Keratinocyte (primary cell): ENCODE measurements at regions not wholly inside any gene's neighbourhood (a gene's known extent, or its start where the extent isn't known, plus 50 kb on each side); places are given as distances from the start of the nearest gene placed in this dataset.

Source experiments
- DNase-seq: peaks from one replicate; pipeline ENCODE4 v3.0.0-alpha.2; 2011; ENCODE audit warnings: low read depth, missing footprints, low spot score
- FAIRE-seq: peaks from 2 replicates; lab custom pipeline; 2011; peaks lifted over from hg19 to GRCh38; lab: Jason Lieb, UNC
- H2AFZ ChIP-seq: 2 replicates; pipeline ENCODE4 v1.6.0; 2012; ENCODE audit warnings: low read length, control low read depth, inconsistent platforms; ENCODE audit not compliant: control insufficient read depth
- H3K27ac ChIP-seq: 2 replicates; pipeline ENCODE4 v1.5.1; 2011; ENCODE audit warnings: low read length; ENCODE audit not compliant: control insufficient read depth, insufficient read depth
- H3K27me3 ChIP-seq: 3 replicates; pipeline ENCODE4 v1.6.0; 2011; ENCODE audit warnings: low read length; ENCODE audit not compliant: control insufficient read depth, insufficient read depth; ENCODE audit errors: extremely low read depth
- H3K36me3 ChIP-seq, 2 experiments: 2 replicates in 1 of 2; 3 replicates in 1 of 2; pipeline ENCODE4 v1.5.1; 2011; ENCODE audit warnings: low read length in 2 of 2, mild to moderate bottlenecking in 1 of 2; ENCODE audit not compliant: control insufficient read depth in 2 of 2, insufficient read depth in 2 of 2; ENCODE audit errors: extremely low read depth in 1 of 2
- H3K4me1 ChIP-seq: 3 replicates; pipeline ENCODE4 v1.5.1; 2011; ENCODE audit warnings: low read length; ENCODE audit not compliant: control insufficient read depth, insufficient read depth; ENCODE audit errors: extremely low read depth
- H3K4me2 ChIP-seq: 3 replicates; pipeline ENCODE4 v1.6.0; 2011; ENCODE audit warnings: low read depth, low read length; ENCODE audit not compliant: control insufficient read depth, insufficient read depth; ENCODE audit errors: extremely low read depth
- H3K4me3 ChIP-seq, 3 experiments: fragments of 200-600 bp in 1 of 3; sonication (generic) in 1 of 3; 2 replicates in 2 of 3; 3 replicates in 1 of 3; pipeline ENCODE4 v1.5.1; 2011 to 2016; ENCODE audit warnings: low read length in 3 of 3, mild to moderate bottlenecking in 3 of 3, control low read depth in 2 of 3, inconsistent platforms in 1 of 3, low read depth in 1 of 3, mixed read lengths in 1 of 3, mixed run types in 1 of 3, moderate library complexity in 1 of 3; ENCODE audit not compliant: control insufficient read depth in 2 of 3, insufficient read depth in 2 of 3; ENCODE audit errors: extremely low read depth in 1 of 3
- H3K79me2 ChIP-seq: 2 replicates; pipeline ENCODE4 v1.6.0; 2012; ENCODE audit warnings: low read length; ENCODE audit not compliant: control insufficient read depth, insufficient read depth
- H3K9ac ChIP-seq: 3 replicates; pipeline ENCODE4 v1.6.0; 2011; ENCODE audit warnings: low read length; ENCODE audit not compliant: control insufficient read depth, insufficient read depth; ENCODE audit errors: extremely low read depth
- H3K9me1 ChIP-seq: 3 replicates; pipeline ENCODE4 v1.6.0; 2011; ENCODE audit warnings: low read length; ENCODE audit not compliant: control insufficient read depth, insufficient read depth; ENCODE audit errors: extremely low read depth
- H3K9me3 ChIP-seq: 2 replicates; pipeline ENCODE4 v1.5.1; 2012; ENCODE audit warnings: low read depth, low read length; ENCODE audit not compliant: control insufficient read depth
- H4K20me1 ChIP-seq: 3 replicates; pipeline ENCODE4 v1.6.0; 2011; ENCODE audit warnings: low read length; ENCODE audit not compliant: control insufficient read depth, insufficient read depth; ENCODE audit errors: extremely low read depth
- EZH2 ChIP-seq: IDR thresholded peaks from one replicate; pipeline ENCODE4 v1.6.1; 2012; ENCODE audit warnings: inconsistent platforms, mild to moderate bottlenecking, low read length, moderate library complexity
- dilution Hi-C: fragments of 300-500 bp; cut with MboI; formaldehyde crosslinking; loops from one replicate; pipeline ENCODE4 v1.7.0; 2020; ENCODE audit warnings: low sequenced_read_pairs; ENCODE audit not compliant: extremely low pct_ligation_motif_present
- TF ChIP-seq, protein P1 (sequence below), 3 experiments: IDR thresholded peaks in 1 of 3; conservative IDR thresholded peaks in 1 of 3; optimal IDR thresholded peaks in 1 of 3; 2 replicates in 2 of 3; 3 replicates in 1 of 3; pipeline versions ENCODE3 to v1.5.1; 2011; ENCODE audit warnings: low read length in 3 of 3, mild to moderate bottlenecking in 3 of 3, moderate library complexity in 2 of 3, control low read depth in 1 of 3, inconsistent platforms in 1 of 3; ENCODE audit not compliant: insufficient read depth in 2 of 3; ENCODE audit errors: extremely low read depth in 1 of 3

DNA sequence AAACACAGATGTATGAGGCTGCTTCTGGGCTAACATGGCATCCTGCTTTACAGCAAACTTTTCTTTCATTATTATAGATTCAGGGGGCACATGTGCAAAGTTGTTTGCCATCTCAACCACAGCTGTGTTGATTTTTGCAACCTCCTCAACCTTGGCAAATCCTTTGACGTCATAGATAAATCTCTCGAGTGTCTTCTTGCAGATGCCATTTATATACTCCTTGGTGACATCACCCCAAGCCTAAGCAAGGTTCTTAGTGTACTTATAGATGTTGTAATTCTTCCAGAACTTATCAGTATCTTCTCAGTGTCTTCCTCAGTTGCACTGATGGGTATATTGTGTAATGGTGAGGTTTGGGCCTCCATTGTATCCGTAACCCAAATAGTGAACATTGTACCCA is 135.4 kb upstream of the RPH3A start:
- H3K36me3 ChIP-seq: no peaks in the 10 kb centered on the region
- no peak for FAIRE-seq
- TF ChIP-seq, protein P1, sequence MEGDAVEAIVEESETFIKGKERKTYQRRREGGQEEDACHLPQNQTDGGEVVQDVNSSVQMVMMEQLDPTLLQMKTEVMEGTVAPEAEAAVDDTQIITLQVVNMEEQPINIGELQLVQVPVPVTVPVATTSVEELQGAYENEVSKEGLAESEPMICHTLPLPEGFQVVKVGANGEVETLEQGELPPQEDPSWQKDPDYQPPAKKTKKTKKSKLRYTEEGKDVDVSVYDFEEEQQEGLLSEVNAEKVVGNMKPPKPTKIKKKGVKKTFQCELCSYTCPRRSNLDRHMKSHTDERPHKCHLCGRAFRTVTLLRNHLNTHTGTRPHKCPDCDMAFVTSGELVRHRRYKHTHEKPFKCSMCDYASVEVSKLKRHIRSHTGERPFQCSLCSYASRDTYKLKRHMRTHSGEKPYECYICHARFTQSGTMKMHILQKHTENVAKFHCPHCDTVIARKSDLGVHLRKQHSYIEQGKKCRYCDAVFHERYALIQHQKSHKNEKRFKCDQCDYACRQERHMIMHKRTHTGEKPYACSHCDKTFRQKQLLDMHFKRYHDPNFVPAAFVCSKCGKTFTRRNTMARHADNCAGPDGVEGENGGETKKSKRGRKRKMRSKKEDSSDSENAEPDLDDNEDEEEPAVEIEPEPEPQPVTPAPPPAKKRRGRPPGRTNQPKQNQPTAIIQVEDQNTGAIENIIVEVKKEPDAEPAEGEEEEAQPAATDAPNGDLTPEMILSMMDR (optimal IDR thresholded peaks at IDR 0.05 in 1 of 3, IDR thresholded peaks at IDR 0.05 in 1 of 3, conservative IDR thresholded peaks at IDR 0.05 in 1 of 3; ENCODE audit: extremely low read depth in 1 of 3, insufficient read depth in 2 of 3, low read length in 3 of 3): no peak
- no peak for TF ChIP-seq EZH2

DNA sequence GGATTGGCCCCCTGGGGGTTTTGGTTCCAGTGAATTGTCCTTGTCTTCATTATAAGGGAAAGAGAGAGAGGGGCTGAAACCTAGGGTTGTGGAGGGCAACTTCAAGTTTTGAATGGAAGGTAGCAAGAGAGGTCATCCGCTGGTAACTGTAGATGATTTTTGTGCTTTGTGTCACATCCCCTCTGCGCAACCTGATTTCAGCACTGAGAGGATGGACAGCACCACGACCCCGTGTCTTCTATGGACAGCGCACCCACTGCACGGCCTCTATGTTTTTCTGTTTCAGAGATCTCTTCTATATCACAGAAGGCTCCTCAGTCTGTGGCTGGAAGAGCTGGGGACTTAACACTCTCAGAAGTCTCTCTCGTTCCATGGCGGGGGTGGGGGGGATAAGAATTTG is 127.0 kb upstream of the RPH3A start:
- Histone ChIP-seq H3K79me2 (no peaks in the 10 kb centered on the region), H3K9me1 (no peaks in the 10 kb centered on the region), H3K4me2 (no peak overlapping the region), H3K9me3 (no peaks in the 10 kb centered on the region), H3K27ac (no peak overlapping the region), H3K9ac (no peak overlapping the region), H3K27me3 (no peaks in the 10 kb centered on the region), H3K4me3 (no peak overlapping the region), H3K4me1 (no peaks in the 10 kb centered on the region), H4K20me1 (no peaks in the 10 kb centered on the region), H3K36me3 (no peaks in the 10 kb centered on the region), H2AFZ (no peak overlapping the region)
- FAIRE-seq (no peak), DNase-seq (no peak)
- dilution Hi-C loops: no loop called here
- no peak for TF ChIP-seq EZH2
- TF ChIP-seq, protein P1 (optimal IDR thresholded peaks at IDR 0.05 in 1 of 3, IDR thresholded peaks at IDR 0.05 in 1 of 3, conservative IDR thresholded peaks at IDR 0.05 in 1 of 3; ENCODE audit: extremely low read depth in 1 of 3, insufficient read depth in 2 of 3, low read length in 3 of 3): no peak

More for the DNA sequence above, 135.4 kb upstream of the RPH3A start:
- Histone ChIP-seq H3K79me2 (no peaks in the 10 kb centered on the region), H3K4me1 (no peaks in the 10 kb centered on the region), H3K9me1 (no peaks in the 10 kb centered on the region), H3K27ac (no peak overlapping the region), H3K4me2 (no peak overlapping the region), H2AFZ (no peak overlapping the region), H3K9ac (no peak overlapping the region), H3K9me3 (no peaks in the 10 kb centered on the region), H4K20me1 (no peaks in the 10 kb centered on the region), H3K4me3 (no peak overlapping the region), H3K27me3 (no peaks in the 10 kb centered on the region)
- dilution Hi-C loops: no loop called here
- no peak for DNase-seq
